NB4 (cell line): ENCODE measurements at regions not wholly inside any gene's neighbourhood (a gene's known extent, or its start where the extent isn't known, plus 50 kb on each side); places are given as distances from the start of the nearest gene placed in this dataset.
"Not testable (repeated sequence)": the region's sequence is repeated elsewhere in the genome, so short reads cannot be mapped to it uniquely, and the experiment has no call there.

ENCODE experiments used
- CTCF ChIP-seq: IDR thresholded peaks from one replicate; pipeline ENCODE4 v1.5.1; 2012; ENCODE audit warnings: low read depth, low read length
- POLR2A ChIP-seq: IDR thresholded peaks from 2 replicates; pipeline ENCODE4 v1.6.1; 2011; ENCODE audit warnings: mild to moderate bottlenecking; ENCODE audit not compliant: insufficient read length; ENCODE audit errors: extremely low read depth

- not testable (repeated sequence) for TF ChIP-seq CTCF, POLR2A
Observed at GRCh38 chr3:125918024-125918423, 51.0 kb upstream of the ROPN1B start.
